GM18508 (cell line): ENCODE measurements at regions not wholly inside any gene's neighbourhood (a gene's known extent, or its start where the extent isn't known, plus 50 kb on each side); places are given as distances from the start of the nearest gene placed in this dataset.

Source experiments
- ATAC-seq: cut with Tn5 transposase; IDR thresholded peaks from one replicate; pipeline ENCODE4 v1.9.1; 2021; ENCODE audit warnings: moderate number of reproducible peaks; ENCODE audit not compliant: insufficient read depth, unreplicated experiment

DNA sequence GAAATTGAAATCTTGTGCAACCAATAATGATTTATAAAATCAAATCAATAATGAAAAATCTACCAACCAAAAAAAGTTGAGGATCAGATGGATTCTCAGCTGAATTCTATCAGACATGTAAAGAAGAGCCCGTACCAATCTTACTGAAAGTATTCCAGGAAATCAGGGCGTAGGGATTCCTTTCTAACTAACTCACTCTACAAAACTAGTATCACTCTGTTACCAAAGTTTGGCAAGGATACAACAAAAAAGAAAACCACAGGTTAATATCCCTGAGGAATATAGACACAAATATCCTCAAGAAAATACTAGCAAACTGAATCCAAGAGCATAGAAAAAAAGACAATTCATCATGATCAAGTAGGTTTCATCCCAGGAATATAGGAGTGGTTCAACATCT, 52.8 kb upstream of the ADGRL4 start:
- ATAC-seq, result no peak
